GM12878 (cell line): ENCODE measurements at regions not wholly inside any gene's neighbourhood (a gene's known extent, or its start where the extent isn't known, plus 50 kb on each side); places are given as distances from the start of the nearest gene placed in this dataset.

Source experiments
- ATAC-seq: fragments of 200-7000 bp; cut with Tn5 transposase; 3 replicates; pipeline ENCODE4 v1.9.1; 2020; ENCODE audit warnings: mild to moderate bottlenecking, moderate library complexity
- BruUV-seq: library from RNA; stranded (reverse); fragments of 400-500 nt; replicated peaks from 2 replicates; lab custom pipeline; 2021; lab: Mats Ljungman, UMichigan
- CTCF ChIA-PET: fragments of 300-600 bp; sonication (Branson Sonifier 250); formaldehyde crosslinking; extraction: SDS; loops from one replicate; lab custom pipeline; 2021; ENCODE audit warnings: inconsistent platforms; lab: Yijun Ruan, JAX
- POLR2A ChIA-PET: fragments of 350-600 bp; formaldehyde crosslinking; extraction: SDS; loops from one replicate; lab custom pipeline; 2021; ENCODE audit warnings: inconsistent platforms; lab: Charles Lee
- RAD21 ChIA-PET: fragments of 300-600 bp; sonication (Branson Sonifier 250); formaldehyde crosslinking; loops from one replicate; lab custom pipeline; 2023; ENCODE audit warnings: antibody characterized with exemption; ENCODE audit not compliant: unreplicated experiment; lab: Charles Lee
- SMC1A ChIA-PET: fragments of 300-600 bp; sonication (Branson Sonifier 250); formaldehyde crosslinking; loops from one replicate; lab custom pipeline; 2023; ENCODE audit not compliant: unreplicated experiment, uncharacterized antibody; lab: Charles Lee
- DNase-seq: peaks from one replicate; pipeline ENCODE4 v3.0.0-alpha.2; 2011; ENCODE audit warnings: low read depth, low spot score
- FAIRE-seq: peaks from 3 replicates; lab custom pipeline; 2011; peaks lifted over from hg19 to GRCh38; lab: Jason Lieb, UNC
- H2AFZ ChIP-seq: 2 replicates; pipeline ENCODE4 v1.6.0; 2011; ENCODE audit warnings: low read depth, low read length, control low read depth; ENCODE audit not compliant: control insufficient read depth
- H3K27ac ChIP-seq: 2 replicates; pipeline ENCODE4 v1.5.1; 2011; ENCODE audit warnings: control low read depth; ENCODE audit not compliant: control insufficient read depth, insufficient read depth
- H3K27me3 ChIP-seq, 2 experiments: replicated peaks in 1 of 2; 2 replicates each; pipeline versions ENCODE4 v1.6.0 to v1.6.1; 2011; ENCODE audit warnings: low read length in 1 of 2; ENCODE audit not compliant: control insufficient read depth in 2 of 2, insufficient read depth in 2 of 2
- H3K36me3 ChIP-seq, 2 experiments: 2 replicates each; pipeline ENCODE4 v1.5.1; 2011; ENCODE audit warnings: low read length in 1 of 2; ENCODE audit not compliant: control insufficient read depth in 2 of 2, insufficient read depth in 2 of 2
- H3K4me1 ChIP-seq: 2 replicates; pipeline ENCODE4 v1.6.1; 2011; ENCODE audit warnings: mild to moderate bottlenecking, low read length, moderate library complexity, mixed read lengths; ENCODE audit not compliant: control insufficient read depth, insufficient read depth
- H3K4me2 ChIP-seq: 2 replicates; pipeline ENCODE4 v1.6.0; 2011; ENCODE audit warnings: control low read depth; ENCODE audit not compliant: control insufficient read depth, insufficient read depth
- H3K4me3 ChIP-seq: fragments of 200-600 bp; sonication (generic); 2 replicates; pipeline ENCODE4 v1.5.1; 2016
- H3K79me2 ChIP-seq: 2 replicates; pipeline ENCODE4 v1.6.0; 2011; ENCODE audit warnings: low read length; ENCODE audit not compliant: control insufficient read depth, insufficient read depth
- H3K9ac ChIP-seq: 2 replicates; pipeline ENCODE4 v1.8.0; 2011; ENCODE audit warnings: low read length, control low read depth, mixed read lengths; ENCODE audit not compliant: control insufficient read depth, insufficient read depth
- H3K9me3 ChIP-seq: replicated peaks from 3 replicates; pipeline ENCODE4 v1.5.1; 2011; ENCODE audit warnings: mild to moderate bottlenecking, low read length; ENCODE audit not compliant: control insufficient read depth, insufficient read depth
- H4K20me1 ChIP-seq: 2 replicates; pipeline ENCODE4 v1.6.0; 2011; ENCODE audit not compliant: control insufficient read depth, insufficient read depth
- ATF7 ChIP-seq: fragments of 450-650 bp; IDR thresholded peaks from 2 replicates; pipeline ENCODE4 v1.6.1; 2016; ENCODE audit warnings: low read depth, mild to moderate bottlenecking
- CHD2 ChIP-seq: IDR thresholded peaks from 2 replicates; pipeline ENCODE4 v1.6.1; 2011; ENCODE audit warnings: low read depth, low read length, improper control_type of control experiment, borderline replicate concordance
- CREB1 ChIP-seq: IDR thresholded peaks from 2 replicates; pipeline ENCODE4 v1.6.1; 2012; ENCODE audit warnings: low read depth, mild to moderate bottlenecking, inconsistent platforms
- DPF2 ChIP-seq: fragments of 450-650 bp; IDR thresholded peaks from 2 replicates; pipeline ENCODE4 v1.6.1; 2017; ENCODE audit warnings: mild to moderate bottlenecking
- EP300 ChIP-seq, 2 experiments: fragments of 150-350 bp in 1 of 2; IDR thresholded peaks; 2 replicates each; pipeline ENCODE4 v1.6.1; 2011 to 2012; ENCODE audit warnings: low read depth in 2 of 2, low read length in 2 of 2, borderline replicate concordance in 1 of 2, improper control_type of control experiment in 1 of 2, inconsistent platforms in 1 of 2; ENCODE audit not compliant: control insufficient read depth in 1 of 2
- NFIC ChIP-seq: IDR thresholded peaks from 2 replicates; pipeline ENCODE4 v1.6.1; 2012; ENCODE audit warnings: low read depth, mild to moderate bottlenecking, inconsistent platforms, low read length, moderate library complexity
- PRDM15 ChIP-seq: fragments of 450-650 bp; formaldehyde crosslinking; IDR thresholded peaks from 2 replicates; pipeline ENCODE4 v1.4.0; 2020; ENCODE audit warnings: mild to moderate bottlenecking, moderate library complexity
- ZBED1 ChIP-seq: IDR thresholded peaks from 2 replicates; pipeline ENCODE4 v1.6.1; 2016; ENCODE audit warnings: borderline replicate concordance
- WGBS: methylation state at CpG from one replicate; pipeline ENCODE4 v1.1.6; 2016; ENCODE audit warnings: low lambda C conversion rate; ENCODE audit not compliant: insufficient replicate concordance, insufficient coverage; ENCODE audit errors: missing lambda C conversion rate; 5-methylcytosine and 5-hydroxymethylcytosine counted together
- in situ Hi-C: fragments of 300-500 bp; cut with MboI; formaldehyde crosslinking; loops from 9 replicates; pipeline ENCODE4 v1.14.3; 2018; ENCODE audit warnings: mixed read lengths
- intact Hi-C: fragments of 100-400 bp; cut with micrococcal nuclease; formaldehyde crosslinking; loops from one replicate; pipeline ENCODE4 v1.14.2; 2022; ENCODE audit not compliant: unreplicated experiment
- TF ChIP-seq, protein P1 (sequence below): fragments of 450-650 bp; IDR thresholded peaks from 2 replicates; pipeline ENCODE4 v1.6.1; 2017; ENCODE audit warnings: low read depth, mild to moderate bottlenecking, moderate library complexity

DNA sequence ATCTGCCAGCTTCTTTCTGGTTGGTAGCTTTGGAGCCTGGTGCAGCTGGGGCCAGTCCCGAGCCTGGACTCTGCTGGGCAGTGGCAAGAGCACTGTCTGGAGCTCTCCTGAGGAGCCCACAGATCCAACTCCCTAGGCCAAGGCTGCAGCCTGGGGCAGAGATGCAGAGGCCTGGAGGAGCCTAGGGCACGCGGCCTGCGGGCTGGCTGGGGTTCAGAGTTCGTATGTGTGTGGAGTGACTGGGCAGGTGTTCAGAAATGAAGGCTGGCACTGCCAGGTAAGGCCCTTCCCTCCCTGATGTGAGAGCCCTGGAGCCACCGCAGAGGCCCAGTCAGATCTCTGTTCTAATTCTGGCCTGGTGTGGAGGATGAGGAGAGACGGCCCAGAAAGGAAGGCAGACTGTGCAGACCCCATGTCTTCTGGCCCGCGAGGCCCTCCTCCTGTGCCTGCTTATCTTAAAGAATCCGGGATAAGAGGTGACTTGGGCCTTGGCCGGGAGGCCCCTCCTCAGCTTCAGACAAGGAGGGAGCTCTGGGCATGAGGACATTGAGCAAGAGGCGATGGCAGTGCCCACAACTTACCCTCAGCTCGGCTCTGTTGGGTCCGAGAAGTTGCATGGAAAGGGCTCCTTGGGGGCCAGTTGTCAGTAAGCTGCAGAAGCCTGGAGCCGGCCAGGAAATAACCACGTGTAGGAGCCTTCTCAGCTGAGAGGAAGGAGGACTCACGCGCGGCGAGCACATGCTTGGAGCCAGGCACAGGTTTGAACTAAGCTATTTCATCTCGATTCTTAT lies 62.2 kb upstream of the B3GAT1 start:
- intact Hi-C loops (loop anchor here (5.0 kb wide), 1 partner anchor 52 kb away; no protein-coding TSS in a partner anchor), in situ Hi-C loops (no loop called here)

More for the DNA sequence above, 62.2 kb upstream of the B3GAT1 start:
- Histone ChIP-seq H3K27me3 (peaks cover 0 to 3% of the 10 kb centered on the region in 2 experiments; a peak in 2 of 4 replicates), H3K4me3 (no peak overlapping the region), H3K4me1 (no peaks in the 10 kb centered on the region), H3K4me2 (no peak overlapping the region), H3K9ac (no peak overlapping the region), H3K79me2 (no peaks in the 10 kb centered on the region), H3K36me3 (no peaks in the 10 kb centered on the region), H3K27ac (no peak overlapping the region), H2AFZ (no peak overlapping the region), H4K20me1 (no peaks in the 10 kb centered on the region), H3K9me3 (no peaks in the 10 kb centered on the region)
- ATAC-seq (no peak), DNase-seq (no peak), FAIRE-seq (no peak)
- WGBS, result 22% methylated on average over 21 of the region's 21 CpGs
- RAD21 ChIA-PET, result no interaction called here
- no TSS peak for BruUV-seq
- SMC1A ChIA-PET, result no interaction called here
- POLR2A ChIA-PET, result no interaction called here
- CTCF ChIA-PET, result no interaction called here
- TF ChIP-seq DPF2 (no peak), CHD2 (no peak), PRDM15 (CRISPR knock-in tag) (no peak), ZBED1 (no peak), CREB1 (no peak), NFIC (no peak), ATF7 (no peak), EP300 (IDR thresholded peaks at IDR 0.05; ENCODE audit: borderline replicate concordance in 1 of 2, control insufficient read depth in 1 of 2, low read depth in 2 of 2, low read length in 2 of 2) (no peak)
- TF ChIP-seq, protein P1, sequence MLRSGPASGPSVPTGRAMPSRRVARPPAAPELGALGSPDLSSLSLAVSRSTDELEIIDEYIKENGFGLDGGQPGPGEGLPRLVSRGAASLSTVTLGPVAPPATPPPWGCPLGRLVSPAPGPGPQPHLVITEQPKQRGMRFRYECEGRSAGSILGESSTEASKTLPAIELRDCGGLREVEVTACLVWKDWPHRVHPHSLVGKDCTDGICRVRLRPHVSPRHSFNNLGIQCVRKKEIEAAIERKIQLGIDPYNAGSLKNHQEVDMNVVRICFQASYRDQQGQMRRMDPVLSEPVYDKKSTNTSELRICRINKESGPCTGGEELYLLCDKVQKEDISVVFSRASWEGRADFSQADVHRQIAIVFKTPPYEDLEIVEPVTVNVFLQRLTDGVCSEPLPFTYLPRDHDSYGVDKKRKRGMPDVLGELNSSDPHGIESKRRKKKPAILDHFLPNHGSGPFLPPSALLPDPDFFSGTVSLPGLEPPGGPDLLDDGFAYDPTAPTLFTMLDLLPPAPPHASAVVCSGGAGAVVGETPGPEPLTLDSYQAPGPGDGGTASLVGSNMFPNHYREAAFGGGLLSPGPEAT, result no peak
- TF ChIP-seq, all 136 proteins: peak for 0
